Fibroblast of lung (primary cell): ENCODE measurements at regions not wholly inside any gene's neighbourhood (a gene's known extent, or its start where the extent isn't known, plus 50 kb on each side); places are given as distances from the start of the nearest gene placed in this dataset.

Experiments used
- EZH2 ChIP-seq: IDR thresholded peaks from 2 replicates; pipeline ENCODE4 v1.5.1; 2012; ENCODE audit warnings: low read length, control low read depth, mild to moderate bottlenecking; ENCODE audit errors: missing control alignments
- TF ChIP-seq, protein P1 (sequence below), 2 donors: IDR thresholded peaks in 1 of 2; conservative IDR thresholded peaks in 1 of 2; 1 replicate in 1 of 2; 2 replicates in 1 of 2; pipeline ENCODE4 v1.5.1; 2011 to 2012; ENCODE audit warnings: low read length in 2 of 2, control low read depth in 1 of 2, inconsistent platforms in 1 of 2, low read depth in 1 of 2, mild to moderate bottlenecking in 1 of 2

DNA sequence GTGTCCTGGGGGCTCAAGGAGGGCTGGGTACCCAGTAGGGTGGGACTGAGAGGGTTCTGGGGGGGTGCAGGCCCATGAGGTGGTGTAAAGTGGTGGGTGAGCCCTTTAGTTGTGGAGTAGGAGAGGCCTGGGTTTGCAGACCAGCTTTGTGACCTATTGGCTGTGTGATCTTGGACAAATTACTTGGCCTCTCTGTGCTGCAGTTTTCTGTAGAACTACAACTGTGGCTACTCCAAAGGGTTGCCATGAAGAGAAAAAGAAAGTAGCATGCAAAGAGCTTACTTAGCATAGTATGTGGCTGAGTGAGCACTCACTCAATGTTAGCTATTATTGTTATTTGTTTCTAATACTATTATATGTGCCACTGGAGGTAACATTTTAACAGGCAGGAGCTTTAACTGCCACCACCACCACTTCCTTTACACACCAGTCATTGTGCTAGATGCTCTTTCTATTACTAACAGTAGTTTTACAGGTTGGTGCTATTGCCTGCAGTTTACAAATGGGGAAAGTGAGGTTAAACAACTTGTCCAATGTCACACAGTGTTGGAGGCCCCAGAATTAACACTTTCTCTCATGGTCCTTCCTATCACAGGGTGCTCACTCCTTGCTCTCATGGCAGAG is 286.8 kb downstream of the DHX35 start:
- TF ChIP-seq, protein P1, sequence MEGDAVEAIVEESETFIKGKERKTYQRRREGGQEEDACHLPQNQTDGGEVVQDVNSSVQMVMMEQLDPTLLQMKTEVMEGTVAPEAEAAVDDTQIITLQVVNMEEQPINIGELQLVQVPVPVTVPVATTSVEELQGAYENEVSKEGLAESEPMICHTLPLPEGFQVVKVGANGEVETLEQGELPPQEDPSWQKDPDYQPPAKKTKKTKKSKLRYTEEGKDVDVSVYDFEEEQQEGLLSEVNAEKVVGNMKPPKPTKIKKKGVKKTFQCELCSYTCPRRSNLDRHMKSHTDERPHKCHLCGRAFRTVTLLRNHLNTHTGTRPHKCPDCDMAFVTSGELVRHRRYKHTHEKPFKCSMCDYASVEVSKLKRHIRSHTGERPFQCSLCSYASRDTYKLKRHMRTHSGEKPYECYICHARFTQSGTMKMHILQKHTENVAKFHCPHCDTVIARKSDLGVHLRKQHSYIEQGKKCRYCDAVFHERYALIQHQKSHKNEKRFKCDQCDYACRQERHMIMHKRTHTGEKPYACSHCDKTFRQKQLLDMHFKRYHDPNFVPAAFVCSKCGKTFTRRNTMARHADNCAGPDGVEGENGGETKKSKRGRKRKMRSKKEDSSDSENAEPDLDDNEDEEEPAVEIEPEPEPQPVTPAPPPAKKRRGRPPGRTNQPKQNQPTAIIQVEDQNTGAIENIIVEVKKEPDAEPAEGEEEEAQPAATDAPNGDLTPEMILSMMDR (conservative IDR thresholded peaks at IDR 0.05 in 1 of 2, IDR thresholded peaks at IDR 0.05 in 1 of 2; ENCODE audit: low read depth in 1 of 2, low read length in 2 of 2) = no peak
- no peak for TF ChIP-seq EZH2
